MG63 (cell line): ENCODE measurements at regions not wholly inside any gene's neighbourhood (a gene's known extent, or its start where the extent isn't known, plus 50 kb on each side); places are given as distances from the start of the nearest gene placed in this dataset.

Source experiments
- DNase-seq: peaks from one replicate; pipeline ENCODE4 v3.0.0-alpha.2; 2020
- H3K27me3 ChIP-seq: fragments of 250-450 bp; sonication (Bioruptor Pico); 2 replicates; pipeline ENCODE4 v1.5.1; 2020; ENCODE audit warnings: mild to moderate bottlenecking, moderate library complexity
- H3K36me3 ChIP-seq: fragments of 250-450 bp; sonication (Bioruptor Pico); 2 replicates; pipeline ENCODE4 v1.5.1; 2020; ENCODE audit warnings: mild to moderate bottlenecking, moderate library complexity
- H3K4me3 ChIP-seq: fragments of 250-450 bp; sonication (Bioruptor Pico); 2 replicates; pipeline ENCODE4 v1.5.1; 2020; ENCODE audit warnings: mild to moderate bottlenecking, moderate library complexity
- H3K9me3 ChIP-seq: fragments of 250-450 bp; sonication (Bioruptor Pico); 2 replicates; pipeline ENCODE4 v1.5.1; 2020; ENCODE audit warnings: mild to moderate bottlenecking, moderate library complexity

- Histone ChIP-seq H3K36me3 (no peaks in the 10 kb centered on the region), H3K27me3 (no peaks in the 10 kb centered on the region), H3K4me3 (no peak overlapping the region), H3K9me3 (no peaks in the 10 kb centered on the region)
- DNase-seq, result no peak
Measured at GRCh38 chr2:136402281-136402680, 284.3 kb upstream of the CXCR4 start.

- H3K36me3 ChIP-seq, result no peaks in the 10 kb centered on the region
- no peak for DNase-seq
Measured at GRCh38 chr2:136399667-136400289, 281.8 kb upstream of the CXCR4 start.

GRCh38 chr2:136395582-136395981 lies 277.6 kb upstream of the CXCR4 start:
- no peak for DNase-seq
- H3K4me3 ChIP-seq, result no peak overlapping the region
- H3K27me3 ChIP-seq, result no peaks in the 10 kb centered on the region

More at GRCh38 chr2:136399667-136400289, 281.8 kb upstream of the CXCR4 start:
- no peaks in the 10 kb centered on the region for H3K27me3 ChIP-seq
- H3K9me3 ChIP-seq, result no peaks in the 10 kb centered on the region
- H3K4me3 ChIP-seq, result no peak overlapping the region

GRCh38 chr2:136394136-136395060 lies 276.4 kb upstream of the CXCR4 start:
- DNase-seq, result no peak
- no peaks in the 10 kb centered on the region for H3K27me3 ChIP-seq
- no peaks in the 10 kb centered on the region for H3K36me3 ChIP-seq
- no peak overlapping the region for H3K4me3 ChIP-seq
- no peaks in the 10 kb centered on the region for H3K9me3 ChIP-seq

More at GRCh38 chr2:136395582-136395981, 277.6 kb upstream of the CXCR4 start:
- H3K36me3 ChIP-seq, result no peaks in the 10 kb centered on the region
- no peaks in the 10 kb centered on the region for H3K9me3 ChIP-seq

GRCh38 chr2:136393514-136393913 lies 275.6 kb upstream of the CXCR4 start:
- Histone ChIP-seq H3K9me3 (no peaks in the 10 kb centered on the region), H3K27me3 (no peaks in the 10 kb centered on the region), H3K4me3 (no peak overlapping the region), H3K36me3 (no peaks in the 10 kb centered on the region)
- no peak for DNase-seq

GRCh38 chr2:136392897-136393505 lies 275.1 kb upstream of the CXCR4 start:
- no peaks in the 10 kb centered on the region for H3K36me3 ChIP-seq
- H3K9me3 ChIP-seq, result no peaks in the 10 kb centered on the region
- DNase-seq, result no peak
- H3K27me3 ChIP-seq, result no peaks in the 10 kb centered on the region
- H3K4me3 ChIP-seq, result no peak overlapping the region

GRCh38 chr2:136389809-136390208 lies 271.9 kb upstream of the CXCR4 start:
- H3K36me3 ChIP-seq, result no peaks in the 10 kb centered on the region
- no peaks in the 10 kb centered on the region for H3K9me3 ChIP-seq
- H3K4me3 ChIP-seq, result no peak overlapping the region
- DNase-seq, result no peak
- no peaks in the 10 kb centered on the region for H3K27me3 ChIP-seq

- Histone ChIP-seq H3K9me3 (no peaks in the 10 kb centered on the region), H3K27me3 (no peaks in the 10 kb centered on the region), H3K4me3 (no peak overlapping the region), H3K36me3 (no peaks in the 10 kb centered on the region)
- no peak for DNase-seq
Measured at GRCh38 chr2:136386046-136386445, 268.1 kb upstream of the CXCR4 start.

- DNase-seq, result no peak
- no peaks in the 10 kb centered on the region for H3K27me3 ChIP-seq
- no peaks in the 10 kb centered on the region for H3K9me3 ChIP-seq
- H3K36me3 ChIP-seq, result no peaks in the 10 kb centered on the region
- H3K4me3 ChIP-seq, result no peak overlapping the region
Measured at GRCh38 chr2:136384531-136385303, 266.8 kb upstream of the CXCR4 start.

- Histone ChIP-seq H3K36me3 (no peaks in the 10 kb centered on the region), H3K27me3 (no peaks in the 10 kb centered on the region), H3K9me3 (no peaks in the 10 kb centered on the region), H3K4me3 (no peak overlapping the region)
- DNase-seq, result no peak
Measured at GRCh38 chr2:136383167-136383566, 265.2 kb upstream of the CXCR4 start.

GRCh38 chr2:136381722-136382633 lies 264.0 kb upstream of the CXCR4 start:
- DNase-seq, result no peak
- no peaks in the 10 kb centered on the region for H3K36me3 ChIP-seq
- no peaks in the 10 kb centered on the region for H3K27me3 ChIP-seq

GRCh38 chr2:136381245-136381644 lies 263.3 kb upstream of the CXCR4 start:
- Histone ChIP-seq H3K4me3 (no peak overlapping the region), H3K27me3 (no peaks in the 10 kb centered on the region), H3K9me3 (no peaks in the 10 kb centered on the region), H3K36me3 (no peaks in the 10 kb centered on the region)
- DNase-seq, result no peak

More at GRCh38 chr2:136381722-136382633, 264.0 kb upstream of the CXCR4 start:
- Histone ChIP-seq H3K4me3 (no peak overlapping the region), H3K9me3 (no peaks in the 10 kb centered on the region)

GRCh38 chr2:136378712-136379595 lies 261.0 kb upstream of the CXCR4 start:
- Histone ChIP-seq H3K36me3 (no peaks in the 10 kb centered on the region), H3K27me3 (no peaks in the 10 kb centered on the region), H3K4me3 (no peak overlapping the region), H3K9me3 (no peaks in the 10 kb centered on the region)
- DNase-seq, result peak; percentile 25

- Histone ChIP-seq H3K36me3 (no peaks in the 10 kb centered on the region), H3K9me3 (no peaks in the 10 kb centered on the region), H3K4me3 (no peak overlapping the region), H3K27me3 (no peaks in the 10 kb centered on the region)
- no peak for DNase-seq
Measured at GRCh38 chr2:136377423-136378382, 259.8 kb upstream of the CXCR4 start.
